AG10803 (cell line): ENCODE measurements at regions not wholly inside any gene's neighbourhood (a gene's known extent, or its start where the extent isn't known, plus 50 kb on each side); places are given as distances from the start of the nearest gene placed in this dataset.

Experiments
- DNase-seq: peaks from one replicate; pipeline ENCODE4 v3.0.0; 2010; ENCODE audit warnings: low read depth
- H3K4me3 ChIP-seq: 2 replicates; pipeline ENCODE4 v1.5.1; 2011; ENCODE audit warnings: mild to moderate bottlenecking, low read length, control low read depth
- TF ChIP-seq, protein P1 (sequence below): conservative IDR thresholded peaks from 2 replicates; pipeline ENCODE4 v1.5.1; 2011; ENCODE audit warnings: mild to moderate bottlenecking, low read length, control low read depth, inconsistent platforms

DNA sequence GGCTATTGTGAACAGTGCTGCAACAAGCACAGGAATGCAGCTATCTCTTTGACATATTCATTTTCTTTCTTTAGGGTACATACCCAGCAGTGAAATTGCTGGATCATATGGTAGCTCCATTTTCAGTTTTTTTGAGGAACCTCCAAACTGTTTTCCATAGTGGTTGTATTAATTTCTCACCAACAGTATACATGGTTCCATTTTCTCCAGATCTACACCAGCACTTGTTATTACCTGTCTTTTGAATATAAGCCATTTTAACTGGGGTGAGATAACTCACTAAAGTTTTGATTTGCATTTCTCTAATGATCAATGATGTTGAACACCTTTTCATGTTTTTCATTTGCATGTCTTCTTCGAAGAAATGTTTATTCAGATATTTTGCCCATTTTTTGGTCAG lies 241.1 kb upstream of the AGTR2 start:
- TF ChIP-seq, protein P1, sequence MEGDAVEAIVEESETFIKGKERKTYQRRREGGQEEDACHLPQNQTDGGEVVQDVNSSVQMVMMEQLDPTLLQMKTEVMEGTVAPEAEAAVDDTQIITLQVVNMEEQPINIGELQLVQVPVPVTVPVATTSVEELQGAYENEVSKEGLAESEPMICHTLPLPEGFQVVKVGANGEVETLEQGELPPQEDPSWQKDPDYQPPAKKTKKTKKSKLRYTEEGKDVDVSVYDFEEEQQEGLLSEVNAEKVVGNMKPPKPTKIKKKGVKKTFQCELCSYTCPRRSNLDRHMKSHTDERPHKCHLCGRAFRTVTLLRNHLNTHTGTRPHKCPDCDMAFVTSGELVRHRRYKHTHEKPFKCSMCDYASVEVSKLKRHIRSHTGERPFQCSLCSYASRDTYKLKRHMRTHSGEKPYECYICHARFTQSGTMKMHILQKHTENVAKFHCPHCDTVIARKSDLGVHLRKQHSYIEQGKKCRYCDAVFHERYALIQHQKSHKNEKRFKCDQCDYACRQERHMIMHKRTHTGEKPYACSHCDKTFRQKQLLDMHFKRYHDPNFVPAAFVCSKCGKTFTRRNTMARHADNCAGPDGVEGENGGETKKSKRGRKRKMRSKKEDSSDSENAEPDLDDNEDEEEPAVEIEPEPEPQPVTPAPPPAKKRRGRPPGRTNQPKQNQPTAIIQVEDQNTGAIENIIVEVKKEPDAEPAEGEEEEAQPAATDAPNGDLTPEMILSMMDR, result no peak
- no peak for DNase-seq
- no peak overlapping the region for H3K4me3 ChIP-seq

DNA sequence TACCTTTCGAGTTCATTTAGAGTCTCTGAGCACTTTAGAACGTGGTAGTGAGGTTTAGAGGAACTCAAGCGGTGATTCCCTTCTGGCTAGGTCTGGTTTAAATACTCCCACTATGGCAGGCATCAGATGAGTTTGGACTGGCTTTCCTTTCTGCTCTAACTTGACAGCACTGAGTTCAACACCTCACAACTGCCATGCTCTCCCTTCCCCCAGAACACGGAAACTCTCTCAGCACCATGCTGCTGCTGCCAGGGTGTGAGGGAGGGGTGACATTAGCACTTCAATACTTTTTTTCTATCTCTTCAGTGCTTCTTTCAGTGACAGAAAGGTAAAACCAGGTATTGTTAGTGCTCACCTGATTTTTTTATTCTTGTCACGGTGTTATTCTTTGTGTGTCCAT lies 234.5 kb upstream of the AGTR2 start:
- H3K4me3 ChIP-seq, result no peak overlapping the region
- DNase-seq, result no peak
- TF ChIP-seq, protein P1, result no peak

GRCh38 chrX:115939070-115939469 lies 231.5 kb upstream of the AGTR2 start:
- TF ChIP-seq, protein P1, result no peak
- no peak for DNase-seq

DNA sequence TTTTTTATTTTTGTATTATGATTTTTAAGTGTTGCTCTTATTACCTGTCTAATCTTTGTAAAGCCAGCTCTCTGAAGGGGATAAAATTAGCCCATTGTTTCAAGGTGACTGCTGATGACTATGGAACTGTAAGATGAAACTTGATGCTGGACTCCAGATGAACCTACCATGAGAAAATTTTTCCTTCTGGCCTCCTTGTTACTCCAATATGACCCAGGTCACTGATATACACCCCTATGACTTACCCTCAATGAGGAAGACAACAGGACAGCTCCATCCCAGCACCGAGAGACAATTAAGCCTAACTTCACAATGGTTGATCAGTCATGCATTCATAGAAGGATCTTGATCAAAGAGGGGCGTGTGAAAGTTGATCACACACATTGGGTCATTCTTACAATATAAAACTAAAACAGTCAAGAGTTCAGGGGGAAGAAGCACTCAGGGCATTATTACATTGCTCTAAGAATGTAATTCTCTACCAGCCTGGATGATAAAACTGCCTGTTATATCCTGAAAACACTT lies 230.8 kb upstream of the AGTR2 start:
- TF ChIP-seq, protein P1, result no peak
- no peak for DNase-seq
- no peak overlapping the region for H3K4me3 ChIP-seq

More at GRCh38 chrX:115939070-115939469, 231.5 kb upstream of the AGTR2 start:
- H3K4me3 ChIP-seq, result no peak overlapping the region

GRCh38 chrX:115940348-115940747 lies 230.2 kb upstream of the AGTR2 start:
- DNase-seq, result no peak
- no peak overlapping the region for H3K4me3 ChIP-seq
- TF ChIP-seq, protein P1, result no peak

DNA sequence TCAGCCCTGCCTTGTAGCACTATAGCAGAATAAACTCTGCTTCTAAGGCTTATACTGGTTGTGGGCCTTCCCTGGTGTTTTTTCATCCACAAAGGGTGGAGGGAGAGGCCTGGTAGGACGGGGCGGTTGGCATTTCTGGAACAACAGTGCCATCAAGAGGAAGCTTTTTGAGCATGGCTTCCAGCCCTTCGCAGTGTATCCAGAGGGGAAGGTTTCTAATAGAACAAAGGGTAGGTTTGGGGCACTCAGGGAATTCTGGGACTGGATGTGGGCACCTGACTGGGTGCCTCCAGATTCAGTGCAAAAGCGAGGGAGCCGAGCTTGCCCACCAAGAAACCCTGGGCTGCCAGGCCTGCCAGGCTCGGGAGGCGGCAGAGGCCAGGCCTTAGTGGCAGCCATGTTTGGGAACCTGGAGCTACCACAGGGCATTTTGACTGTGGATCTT lies 229.6 kb upstream of the AGTR2 start:
- DNase-seq, result peak; percentile 0
- no peak overlapping the region for H3K4me3 ChIP-seq

DNA sequence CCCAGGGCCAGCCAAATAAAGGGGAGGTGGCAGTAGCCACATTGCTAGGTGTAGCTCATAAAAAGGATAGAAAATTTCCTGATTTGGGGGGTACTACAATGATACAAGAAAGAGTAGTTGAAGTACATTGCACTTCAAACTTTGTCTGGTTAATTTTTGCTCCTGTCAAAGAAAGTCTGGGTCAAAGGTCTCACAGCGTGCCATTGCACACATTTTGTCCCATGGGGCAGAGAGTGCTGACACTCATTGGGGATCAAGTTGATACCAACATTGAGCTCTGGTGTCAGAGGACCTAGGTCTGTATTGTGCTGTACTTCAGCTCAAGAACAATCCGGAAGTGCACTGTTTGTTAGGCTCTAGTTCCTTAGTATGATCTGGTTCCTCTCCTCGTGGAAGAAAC lies 229.2 kb upstream of the AGTR2 start:
- DNase-seq, result no peak
- H3K4me3 ChIP-seq, result no peak overlapping the region
- TF ChIP-seq, protein P1, result no peak

More for the DNA sequence above, 229.6 kb upstream of the AGTR2 start:
- TF ChIP-seq, protein P1, result no peak
